DMS114 treated with DMSO at 0.1 percent for 48 hours (cell line): ENCODE measurements at regions not wholly inside any gene's neighbourhood (a gene's known extent, or its start where the extent isn't known, plus 50 kb on each side); places are given as distances from the start of the nearest gene placed in this dataset.
"Not testable (repeated sequence)": the region's sequence is repeated elsewhere in the genome, so short reads cannot be mapped to it uniquely, and the experiment has no call there.

ENCODE experiments used
- DNase-seq: peaks from one replicate; lab custom pipeline; 2025; ENCODE audit not compliant: unreplicated experiment; lab: John Stamatoyannopoulos, UW

DNA sequence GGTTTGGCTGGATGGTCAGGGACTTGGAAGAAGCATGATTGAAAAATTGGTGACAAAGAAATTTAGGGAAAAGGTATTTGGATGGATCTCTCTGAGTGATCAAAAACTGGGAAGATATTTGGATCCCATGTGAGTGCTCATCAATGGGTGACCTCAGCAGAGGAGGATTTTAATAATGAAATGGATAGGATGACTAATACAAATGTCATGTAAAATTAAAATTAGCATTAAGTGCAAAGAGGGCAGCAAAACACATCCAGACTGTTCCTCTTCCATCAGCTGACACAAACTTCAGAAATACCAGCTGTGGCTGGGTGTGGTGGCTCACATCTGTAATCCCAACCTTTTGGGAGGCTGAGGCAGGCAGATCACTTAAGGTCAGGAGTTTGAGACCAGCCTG lies 151.7 kb downstream of the THBS2 start:
- DNase-seq: no peak

DNA sequence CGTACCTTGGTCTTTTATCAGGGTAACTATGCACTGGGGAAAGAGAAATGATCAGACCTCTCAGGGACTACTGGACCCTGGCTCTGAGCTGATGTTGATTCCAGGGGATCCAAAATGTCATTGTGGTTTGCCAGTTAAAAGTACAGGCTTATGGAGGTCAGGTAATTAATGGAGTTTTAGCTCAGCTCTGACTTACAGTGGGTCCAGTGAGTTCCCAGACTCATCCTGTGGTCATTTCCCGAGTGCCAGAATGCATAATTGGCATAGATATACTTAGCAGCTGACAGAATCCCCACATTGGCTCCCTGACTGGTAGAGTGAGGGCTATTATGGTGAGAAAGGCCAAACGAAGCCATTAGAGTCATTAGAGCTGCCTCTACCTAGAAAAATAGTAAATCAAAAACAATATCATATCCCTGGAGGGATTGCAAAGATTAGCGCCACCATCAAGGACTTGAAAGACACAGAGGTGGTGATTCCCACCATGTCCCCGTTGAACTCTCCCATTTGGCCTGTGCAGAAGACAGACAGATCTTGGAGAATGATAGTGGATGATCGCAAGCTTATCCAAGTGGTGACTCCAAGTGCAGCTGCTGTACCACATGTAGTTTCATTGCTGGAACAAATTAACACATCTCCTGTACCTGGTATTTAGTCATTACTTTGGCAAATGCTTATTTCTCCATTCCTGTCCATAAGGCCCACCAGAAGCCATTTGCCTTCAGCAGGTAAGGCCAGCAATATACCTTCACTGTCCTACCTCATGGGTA lies 152.4 kb downstream of the THBS2 start:
- DNase-seq: no peak

DNA sequence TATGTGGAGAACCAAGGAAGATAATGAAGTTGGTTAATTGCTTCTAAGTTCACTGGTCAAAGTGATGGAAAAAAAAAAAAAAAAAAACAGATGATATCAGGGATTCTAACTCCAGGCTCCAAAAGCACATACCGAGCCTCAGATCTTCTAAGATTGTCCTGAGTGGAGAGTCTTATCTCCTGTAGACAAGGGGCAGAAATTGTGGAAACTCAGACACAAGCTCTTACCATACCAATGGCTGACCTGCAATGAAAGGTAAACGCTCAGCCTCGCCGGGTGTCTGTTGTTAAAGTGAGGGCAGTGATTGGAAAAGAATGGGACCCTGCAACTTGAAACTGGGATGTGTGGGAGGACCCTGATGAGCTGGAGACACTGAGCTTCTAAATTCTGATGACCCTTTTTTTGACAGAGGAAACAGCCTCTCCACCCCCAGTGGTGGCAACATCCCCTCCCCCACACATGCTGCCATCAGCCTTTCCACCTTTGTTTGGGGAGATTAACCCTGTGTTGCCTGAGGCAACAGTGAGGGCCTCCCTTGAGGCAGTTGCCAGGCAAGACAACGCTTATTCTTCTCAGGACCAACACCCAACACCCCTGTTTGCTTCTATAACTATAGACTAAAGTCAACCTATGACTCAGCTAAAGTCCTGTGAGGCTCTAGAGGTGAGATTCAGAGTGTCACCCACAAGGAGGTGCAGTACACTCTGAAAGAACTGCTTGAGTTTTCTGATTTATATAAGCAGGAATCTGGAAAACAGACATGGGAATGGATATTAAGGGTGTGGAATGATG lies 154.0 kb downstream of the THBS2 start:
- no peak for DNase-seq

DNA sequence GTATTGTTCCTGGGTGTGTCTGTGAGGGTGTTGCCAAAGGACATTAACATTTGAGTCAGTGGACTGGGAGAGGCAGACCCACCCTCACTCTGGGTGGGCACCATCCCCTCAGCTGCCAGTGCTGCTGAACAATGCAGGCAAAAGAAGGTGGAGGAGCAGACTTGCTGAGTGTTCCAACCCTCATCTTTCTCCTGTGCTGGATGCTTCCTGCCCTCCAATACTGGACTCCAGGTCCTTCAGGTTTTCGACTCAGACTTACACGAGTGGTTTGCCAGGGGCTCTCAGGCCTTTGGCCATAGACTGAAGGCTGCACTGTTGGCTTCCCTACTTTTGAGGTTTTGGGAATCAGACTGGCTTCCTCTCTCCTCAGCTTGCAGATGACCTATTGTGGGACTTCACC lies 155.0 kb downstream of the THBS2 start:
- not testable (repeated sequence) for DNase-seq

DNA sequence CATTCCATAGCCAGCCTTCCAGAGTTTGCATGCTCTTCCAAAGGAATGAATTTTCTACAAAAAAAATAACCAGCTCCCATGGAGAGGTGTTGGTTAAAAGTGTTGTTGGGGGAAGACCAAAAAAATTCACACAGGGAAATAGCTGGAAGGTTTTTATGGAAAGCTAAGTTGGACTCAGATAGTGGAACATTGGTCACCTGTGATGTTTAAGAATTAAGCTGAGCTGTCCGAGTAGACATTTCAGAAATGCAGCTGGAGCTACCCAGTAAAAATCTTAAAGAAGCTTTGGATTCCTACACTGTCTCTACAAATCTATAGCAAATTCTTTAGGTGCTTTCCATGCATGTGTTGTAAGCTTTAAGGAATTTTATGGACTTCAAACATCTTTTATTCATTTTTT lies 155.5 kb downstream of the THBS2 start:
- DNase-seq: no peak

DNA sequence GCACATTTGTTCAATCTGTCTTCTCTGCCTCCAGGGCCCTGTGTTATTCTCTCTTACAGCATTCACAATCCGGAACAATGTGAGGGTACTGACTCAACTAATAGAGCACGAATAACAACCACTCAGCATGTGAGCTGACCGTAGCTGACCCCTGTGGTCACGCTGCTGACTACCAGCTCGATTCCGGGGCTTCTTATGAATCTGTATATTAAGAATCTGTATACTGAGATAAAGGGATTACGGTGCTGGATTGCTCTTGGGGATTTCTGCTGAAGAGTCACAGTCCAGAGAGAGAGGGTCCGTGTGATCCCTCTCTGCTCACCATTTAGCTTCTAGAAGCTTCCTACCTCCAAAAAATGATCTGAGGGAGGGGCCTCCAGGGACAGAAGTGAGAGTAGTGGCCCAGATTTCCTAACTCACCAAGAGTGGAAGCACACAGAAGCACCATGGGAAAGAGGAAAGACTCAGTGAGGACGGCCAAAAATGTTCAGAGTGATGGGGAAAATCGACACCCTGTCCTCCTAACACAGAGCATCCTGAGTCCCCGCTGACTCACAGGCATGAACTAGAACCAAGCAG lies 156.2 kb downstream of the THBS2 start:
- no peak for DNase-seq

DNA sequence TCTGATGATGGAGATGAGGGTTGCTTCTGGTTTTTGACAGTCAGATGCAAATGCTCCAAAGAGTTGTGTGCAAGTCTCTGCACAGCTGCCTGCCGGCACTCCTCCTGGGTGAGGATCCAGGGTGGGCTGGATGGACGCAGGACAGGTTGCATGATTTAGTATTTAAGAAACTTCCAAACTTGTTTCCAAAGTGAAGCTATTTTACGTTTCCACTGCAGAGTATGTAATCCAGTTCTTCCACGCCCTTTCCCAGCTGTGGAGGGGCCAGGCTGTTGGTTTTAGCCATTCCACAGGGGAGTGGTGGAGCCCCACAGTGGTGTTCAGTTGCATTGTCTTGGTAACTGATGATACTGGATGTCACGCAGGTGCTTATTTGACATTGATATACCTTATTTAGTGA lies 157.3 kb downstream of the THBS2 start:
- DNase-seq: no peak

DNA sequence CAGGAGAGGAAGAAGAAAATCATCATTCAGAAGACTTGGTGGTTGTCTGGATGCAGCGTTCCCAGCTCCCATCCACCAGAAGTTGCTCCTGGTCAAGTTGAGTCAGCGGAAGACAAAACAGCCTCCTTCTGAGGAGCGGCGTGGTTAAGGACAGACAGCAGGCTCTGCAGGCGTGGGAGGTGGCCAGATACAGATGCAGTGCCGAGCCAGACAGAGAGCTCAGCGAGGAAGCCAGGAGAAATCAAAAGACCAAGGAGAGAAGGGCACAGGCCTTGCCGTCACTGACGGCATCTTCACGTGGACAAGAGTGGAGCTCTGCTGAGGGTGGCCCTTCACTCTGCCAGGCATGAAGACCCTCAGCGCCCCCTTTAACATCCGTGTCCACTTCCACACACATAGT lies 158.5 kb downstream of the THBS2 start:
- no peak for DNase-seq

DNA sequence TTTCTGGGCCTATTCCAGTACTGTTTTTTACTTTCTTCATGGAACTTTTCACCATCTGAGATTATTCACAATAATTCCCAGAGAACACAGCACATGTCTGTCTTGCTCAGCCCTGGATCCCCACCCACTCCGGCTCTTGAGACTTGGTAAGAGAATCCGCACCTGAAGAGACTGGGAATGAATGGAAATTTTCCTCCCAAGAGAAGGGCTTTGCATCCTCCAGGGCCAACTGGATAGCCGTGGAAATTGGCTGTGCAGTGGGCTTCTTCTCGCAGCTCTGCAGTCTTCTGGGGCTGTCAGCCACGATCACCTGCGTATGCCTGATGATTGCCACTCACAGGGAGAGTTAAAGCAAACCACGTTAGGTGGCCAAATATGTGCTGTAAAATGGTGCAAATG lies 159.1 kb downstream of the THBS2 start:
- DNase-seq: no peak

DNA sequence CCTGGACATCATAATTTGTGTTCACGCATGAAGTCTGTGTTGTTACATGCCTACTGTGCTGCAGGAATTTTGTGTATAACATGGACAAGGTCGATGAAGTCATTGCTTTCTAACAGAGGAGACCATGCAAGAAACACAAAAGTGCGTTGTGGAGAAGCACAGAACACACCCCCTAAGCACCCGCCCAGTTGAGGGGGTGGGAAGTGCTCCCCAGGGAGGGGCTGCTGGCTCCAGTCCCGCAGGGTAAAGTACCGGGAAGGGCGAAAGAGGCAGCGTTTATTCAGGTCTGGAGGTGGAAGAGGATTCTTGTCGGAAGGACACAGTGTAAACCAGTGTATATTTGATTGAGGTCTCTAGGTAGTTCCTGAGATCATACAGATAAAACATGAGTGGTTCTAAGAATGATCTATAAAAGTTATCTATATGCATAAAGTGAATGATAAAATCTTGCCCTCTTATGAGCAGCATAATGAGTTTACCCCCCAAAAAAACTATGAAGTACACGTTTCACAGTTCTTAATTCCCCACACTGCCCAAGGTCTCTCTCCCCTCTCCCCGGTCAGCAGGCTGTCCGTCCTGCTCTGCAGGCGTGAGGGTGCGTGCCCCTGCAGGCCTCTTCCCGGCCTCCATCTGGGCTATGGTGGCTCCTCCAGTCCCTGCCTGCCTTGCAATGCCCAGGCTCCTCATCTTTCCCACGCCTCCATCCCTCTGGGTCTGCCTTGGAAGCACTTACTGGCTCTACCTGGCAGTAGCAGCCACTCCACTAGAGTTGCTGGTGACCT lies 159.7 kb downstream of the THBS2 start:
- no peak for DNase-seq

DNA sequence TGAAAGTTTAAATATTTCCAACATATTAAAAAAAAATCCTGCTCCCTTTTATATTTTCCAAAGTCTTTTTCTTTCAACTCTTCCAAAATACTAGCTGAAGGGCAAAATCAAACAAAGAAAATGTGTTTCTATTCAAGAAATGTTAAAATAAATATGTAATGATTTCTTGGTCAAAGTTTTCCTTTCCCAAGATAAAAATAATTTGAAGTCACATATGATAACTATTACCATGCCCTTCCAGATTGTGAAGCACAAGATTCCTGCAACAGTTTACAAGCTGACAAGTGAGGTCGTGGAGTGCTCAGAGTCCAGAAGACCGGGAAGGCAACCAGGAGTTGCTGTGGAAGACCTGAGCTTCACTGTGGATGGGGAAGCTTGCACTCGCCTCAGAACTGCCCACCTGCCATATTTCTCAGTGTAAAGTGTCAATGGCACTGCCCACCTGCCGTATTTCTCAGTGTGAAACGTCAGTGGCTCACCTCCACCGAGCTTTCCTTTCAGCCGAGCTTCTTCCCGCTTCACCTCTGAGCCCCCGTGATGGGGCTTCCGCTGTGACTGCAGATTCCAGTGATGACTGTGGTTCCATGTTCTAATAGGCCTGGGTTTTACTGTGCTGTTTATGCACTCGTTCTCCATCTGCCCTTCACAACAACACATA lies 160.5 kb downstream of the THBS2 start:
- DNase-seq: no peak

DNA sequence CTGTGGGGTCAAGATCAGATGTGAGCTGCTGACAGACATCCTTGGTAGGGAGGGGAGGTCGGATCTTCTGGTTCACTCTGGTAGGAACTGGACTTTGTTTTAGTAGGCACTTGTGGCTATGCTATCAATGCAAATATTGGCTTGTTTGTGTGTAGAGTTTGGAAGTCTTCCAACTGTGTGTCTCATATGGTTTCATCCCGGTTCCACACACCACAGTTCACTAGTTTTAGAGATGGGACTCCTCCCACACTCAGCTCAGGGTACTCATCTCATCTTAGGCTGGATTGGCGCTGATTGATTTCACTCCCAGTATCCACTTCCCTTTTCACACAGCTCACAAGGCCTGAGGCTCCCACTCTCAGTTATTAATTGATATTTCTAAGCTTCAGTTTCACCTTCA lies 161.3 kb downstream of the THBS2 start:
- no peak for DNase-seq

DNA sequence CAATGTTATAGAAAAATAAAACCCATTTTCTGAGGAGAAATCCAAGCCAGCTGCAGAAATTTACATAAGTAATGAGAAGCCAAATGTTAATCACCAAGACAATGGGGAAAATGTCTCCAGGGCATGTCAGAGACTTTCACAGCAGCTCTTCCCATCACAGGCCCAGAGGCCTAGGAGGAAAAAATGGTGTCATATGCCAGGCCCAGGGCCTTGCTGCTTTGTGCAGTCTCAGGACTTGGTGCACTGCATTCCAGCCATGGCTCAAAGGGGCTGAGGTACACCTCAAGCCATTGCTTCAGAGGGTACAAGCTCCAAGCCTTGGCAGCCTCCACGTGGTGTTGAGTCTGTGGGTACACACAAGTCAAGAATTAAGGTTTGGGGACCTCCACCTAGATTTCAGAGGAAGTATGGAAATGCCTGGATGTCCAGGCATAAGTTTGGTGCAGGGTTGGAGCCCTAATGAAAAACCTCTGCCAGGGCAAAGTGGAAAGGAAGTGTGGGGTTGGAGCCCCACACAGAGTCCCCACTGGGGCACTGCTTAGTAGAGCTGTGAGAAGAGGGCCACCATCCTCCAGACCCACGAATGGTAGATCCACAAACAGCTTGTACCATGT lies 163.0 kb downstream of the THBS2 start:
- not testable (repeated sequence) for DNase-seq

DNA sequence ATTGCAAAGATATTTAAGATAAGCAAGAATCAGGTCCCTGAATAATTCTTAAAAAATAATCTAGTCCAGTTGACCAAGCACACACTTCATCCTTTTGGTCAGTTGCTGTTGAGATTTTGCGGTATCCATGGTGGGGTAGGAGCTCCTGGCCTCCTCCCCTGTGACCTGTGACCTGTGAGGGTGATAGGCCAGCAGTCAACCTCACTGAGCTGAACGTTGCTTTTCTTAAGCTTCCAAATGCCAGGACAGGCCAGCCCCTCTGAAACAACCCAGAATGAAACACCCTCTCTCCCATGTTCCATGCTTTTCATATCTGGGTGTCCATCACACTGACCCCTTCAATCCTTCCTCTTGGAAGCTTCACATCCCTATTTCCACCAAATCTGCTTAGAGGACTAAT lies 164.9 kb downstream of the THBS2 start:
- DNase-seq: no peak

DNA sequence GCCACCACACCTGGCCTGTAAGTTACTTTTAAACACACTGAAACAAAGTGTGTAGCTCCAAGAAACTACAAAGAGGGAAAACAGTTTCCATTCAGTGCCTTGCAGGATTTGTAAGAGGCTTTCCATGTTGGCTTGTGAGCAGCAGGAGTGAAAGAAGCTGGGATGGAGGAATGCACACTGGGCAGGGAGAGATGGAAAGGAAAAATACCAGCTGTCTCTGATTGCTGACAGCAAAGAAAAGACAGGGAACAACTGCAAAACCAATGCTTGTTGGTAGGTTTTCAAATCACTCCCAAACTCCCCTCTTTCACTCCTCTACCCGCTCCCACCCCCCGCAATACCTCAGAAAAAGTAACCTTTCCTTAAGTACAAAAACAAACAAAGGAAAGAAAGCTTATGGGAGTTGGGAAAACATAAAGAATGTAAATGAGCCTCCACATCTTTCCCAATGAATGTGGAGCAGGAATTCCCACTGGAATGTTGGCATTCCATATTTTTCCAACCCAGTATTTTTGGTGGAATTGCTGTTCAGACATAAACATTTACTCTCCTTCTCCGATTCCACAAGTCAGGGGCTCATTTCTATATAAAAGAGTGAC lies 166.1 kb downstream of the THBS2 start:
- DNase-seq: no peak

DNA sequence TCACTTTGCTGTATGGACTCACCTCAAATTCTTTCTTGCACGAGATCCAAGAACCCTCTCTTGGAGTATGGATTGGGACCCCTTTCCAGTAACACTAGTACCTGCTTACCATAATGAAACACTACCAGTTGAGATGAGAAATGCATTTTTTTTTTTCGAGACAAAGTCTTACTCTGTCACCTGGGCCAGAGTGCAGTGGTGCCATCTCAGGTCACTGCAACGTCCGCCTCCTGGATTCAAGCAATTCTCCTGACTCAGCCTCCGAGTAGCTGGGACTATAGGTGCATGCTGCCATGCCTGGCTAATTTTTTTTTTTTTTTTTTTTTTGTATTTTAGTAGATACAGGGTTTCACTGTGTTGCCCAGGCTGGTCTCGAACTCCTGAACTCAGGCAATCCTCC lies 167.0 kb downstream of the THBS2 start:
- DNase-seq: not testable (repeated sequence)

DNA sequence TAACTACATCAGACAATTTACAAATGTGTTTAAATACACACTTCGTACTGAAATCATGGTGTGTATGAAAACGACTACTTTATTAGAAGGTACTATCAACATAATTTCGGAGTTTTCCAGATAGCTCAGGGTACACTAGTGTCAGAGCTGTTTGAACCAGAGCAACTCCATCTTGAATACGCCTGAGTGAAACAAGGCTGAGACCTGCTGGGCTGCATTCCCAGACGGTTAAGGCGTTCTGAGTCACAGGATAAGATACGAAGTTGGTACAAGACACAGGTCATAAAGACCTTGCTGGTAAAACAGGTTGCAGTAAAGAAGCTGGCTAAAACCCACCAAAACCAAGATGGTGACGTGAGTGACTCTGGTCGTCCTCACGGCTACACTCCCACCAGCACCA lies 167.6 kb downstream of the THBS2 start:
- no peak for DNase-seq

DNA sequence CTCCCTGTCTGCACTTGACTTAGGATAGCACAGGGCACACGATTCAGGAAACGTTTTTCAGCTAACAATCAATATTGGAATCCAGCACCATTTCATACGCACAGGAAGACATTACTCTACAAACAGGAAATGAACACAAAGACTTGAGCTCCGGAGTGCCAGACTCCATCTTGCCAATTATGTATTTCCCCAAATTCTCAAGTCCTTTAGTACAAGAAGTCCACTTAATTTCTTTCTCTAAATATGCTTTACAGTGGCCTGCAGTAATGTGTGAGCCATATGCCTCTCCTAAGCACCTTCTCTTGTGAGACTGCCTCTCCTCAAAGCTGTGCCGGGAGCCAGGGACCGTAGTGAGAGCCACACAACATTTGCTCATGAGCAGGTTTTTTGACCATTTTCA lies 168.2 kb downstream of the THBS2 start:
- DNase-seq: no peak

DNA sequence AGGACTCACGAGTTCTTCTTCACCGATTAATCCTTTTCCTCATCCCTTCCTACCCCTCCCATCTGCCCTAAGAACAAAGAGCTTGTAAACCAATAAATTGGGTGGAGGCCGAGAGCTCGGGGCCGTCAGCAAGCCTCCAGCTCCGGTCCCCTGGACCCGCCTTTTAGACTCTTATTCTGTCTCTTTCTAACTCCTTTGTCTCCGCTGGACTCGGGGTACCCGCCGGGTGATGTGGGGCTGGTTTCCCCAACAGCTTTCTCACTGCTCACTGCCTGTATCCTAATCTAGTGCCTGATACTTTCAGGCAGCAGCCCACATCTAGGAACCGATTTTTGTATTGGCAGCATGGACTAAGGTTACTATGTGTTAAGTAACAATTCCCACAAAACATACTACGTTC lies 169.1 kb downstream of the THBS2 start:
- not testable (repeated sequence) for DNase-seq

DNA sequence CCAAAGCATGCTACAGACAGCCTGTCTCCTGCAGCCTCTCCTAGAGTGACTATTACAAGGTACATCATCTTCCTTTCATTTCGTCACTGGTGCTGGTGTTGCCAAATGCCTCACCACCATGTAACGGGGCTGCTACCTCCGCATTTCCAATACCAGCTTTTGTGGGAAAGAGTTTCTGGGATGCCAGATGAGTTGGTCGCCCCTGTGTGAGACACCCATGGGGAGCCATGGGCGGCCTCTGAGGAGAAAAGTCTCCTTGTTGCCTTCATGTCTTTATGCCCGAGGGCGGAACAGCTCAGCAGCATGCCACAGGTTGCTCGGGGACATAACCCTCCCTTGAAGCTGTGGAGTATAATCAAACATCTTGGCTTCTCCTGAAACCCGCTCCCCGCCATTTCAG lies 169.6 kb downstream of the THBS2 start:
- no peak for DNase-seq
